Stimulated activated CD8-positive, alpha-beta memory T cell treated with anti-CD3 and anti-CD28 coated beads, Interleukin-7, amount 100 ng/mL, for 24 hours (primary cell): ENCODE measurements at regions not wholly inside any gene's neighbourhood (a gene's known extent, or its start where the extent isn't known, plus 50 kb on each side); places are given as distances from the start of the nearest gene placed in this dataset.

ENCODE experiments used
- DNase-seq: peaks from one replicate; pipeline ENCODE4 v3.0.0-alpha.2; 2020; ENCODE audit warnings: low read depth

DNA sequence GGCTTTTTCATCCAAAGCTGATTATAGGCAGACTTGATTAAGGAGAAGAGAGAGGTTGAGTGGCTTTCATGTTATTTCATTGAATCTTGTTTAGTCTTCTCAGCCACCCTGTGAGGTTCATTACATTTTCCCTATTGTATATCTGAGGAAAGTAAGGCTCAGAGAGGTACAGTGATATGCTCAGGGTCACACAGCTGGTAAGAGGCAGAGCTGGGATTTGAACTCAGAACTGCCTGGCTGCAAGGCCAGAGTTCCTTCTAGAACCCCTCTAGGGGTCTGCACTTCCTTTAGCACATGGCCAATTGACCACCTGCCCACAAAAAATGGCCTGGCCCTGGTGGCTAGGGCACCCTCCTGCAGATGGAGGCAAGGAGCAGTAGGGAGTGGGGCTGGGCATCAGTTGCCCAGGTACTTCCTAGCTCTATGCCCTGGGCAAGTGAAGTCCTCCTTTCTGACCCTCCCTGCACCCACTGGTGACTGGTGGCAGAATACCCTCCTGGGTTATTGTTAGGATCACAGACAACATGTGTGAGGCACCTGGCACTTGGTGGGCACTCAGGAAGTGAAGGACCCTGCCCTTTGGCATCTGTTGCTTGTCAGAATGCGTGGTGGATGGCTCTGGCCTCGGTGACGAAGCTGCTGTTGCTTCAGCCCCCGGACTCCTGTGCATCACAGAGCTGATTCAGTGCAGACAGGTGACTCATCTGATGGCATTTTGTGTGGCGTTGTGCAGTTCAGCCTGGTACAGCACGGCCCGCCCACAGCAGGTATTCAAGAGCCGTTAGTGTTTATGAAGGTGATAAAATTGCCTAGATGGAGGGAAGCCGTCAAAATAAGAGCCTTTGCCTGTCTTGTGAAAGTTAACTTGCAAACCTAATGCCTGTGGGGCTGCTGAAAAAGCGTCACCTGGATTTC, 115.8 kb downstream of the SLC25A47 start:
- no peak for DNase-seq

DNA sequence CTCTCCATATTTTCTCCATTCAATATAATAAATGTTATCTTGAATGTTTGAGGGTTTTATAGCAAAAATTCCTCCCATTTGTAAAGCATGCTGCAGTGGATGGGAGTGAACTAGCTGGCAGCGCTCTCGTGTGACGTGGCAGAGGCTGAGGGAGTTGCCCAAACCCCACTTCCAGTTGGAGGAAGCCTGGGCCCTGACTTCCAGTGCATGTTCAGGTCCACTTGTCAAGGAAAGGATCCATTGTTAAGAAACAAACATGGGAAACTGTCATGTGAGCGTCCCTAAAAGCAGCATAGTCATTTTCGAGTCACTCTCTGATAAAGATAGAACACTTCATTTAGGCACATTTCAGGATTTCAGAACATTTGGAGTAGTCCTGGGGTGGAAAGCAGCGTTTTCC, 116.6 kb downstream of the SLC25A47 start:
- no peak for DNase-seq

DNA sequence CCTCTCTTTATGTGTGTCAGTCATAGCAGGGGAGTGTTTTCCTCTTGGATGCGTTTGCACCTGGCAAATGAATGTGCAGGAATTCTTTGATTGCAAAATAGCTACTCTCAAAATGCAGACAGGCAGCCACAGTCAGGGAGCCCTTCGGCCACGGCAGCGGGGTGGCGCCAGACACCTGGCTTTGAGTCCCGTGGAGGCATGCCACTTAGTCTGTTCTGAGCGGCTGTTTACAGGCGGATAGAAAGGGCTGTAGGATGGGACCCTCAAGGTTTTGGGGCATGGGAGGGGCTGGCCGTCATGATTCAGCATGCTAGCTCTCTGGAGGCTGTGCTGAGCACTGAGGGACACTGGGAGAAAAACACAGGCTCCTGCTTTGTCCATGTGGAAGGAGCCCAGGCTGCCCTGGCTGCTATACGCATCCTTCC, 117.1 kb downstream of the SLC25A47 start:
- no peak for DNase-seq

DNA sequence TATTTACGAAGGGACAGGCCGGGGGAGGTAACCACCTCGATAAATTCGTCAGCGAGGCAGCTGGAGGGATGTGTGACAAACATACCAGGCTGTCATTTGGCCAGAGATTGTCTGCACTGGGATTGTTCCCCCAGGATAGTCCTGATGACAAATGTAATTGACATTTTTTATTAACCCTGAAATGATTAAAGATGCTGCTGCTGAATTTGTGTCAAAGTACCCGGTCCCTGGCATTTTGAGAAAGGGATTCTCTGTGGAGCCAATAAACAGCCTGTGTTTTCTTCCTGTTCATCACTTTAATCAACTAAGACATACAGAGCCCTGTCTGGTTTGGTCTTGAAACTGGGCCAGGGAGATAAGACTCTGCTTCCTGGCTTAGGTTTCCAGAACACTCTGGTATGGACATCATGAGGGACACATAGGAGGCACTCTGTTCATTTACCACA, 117.6 kb downstream of the SLC25A47 start:
- no peak for DNase-seq

DNA sequence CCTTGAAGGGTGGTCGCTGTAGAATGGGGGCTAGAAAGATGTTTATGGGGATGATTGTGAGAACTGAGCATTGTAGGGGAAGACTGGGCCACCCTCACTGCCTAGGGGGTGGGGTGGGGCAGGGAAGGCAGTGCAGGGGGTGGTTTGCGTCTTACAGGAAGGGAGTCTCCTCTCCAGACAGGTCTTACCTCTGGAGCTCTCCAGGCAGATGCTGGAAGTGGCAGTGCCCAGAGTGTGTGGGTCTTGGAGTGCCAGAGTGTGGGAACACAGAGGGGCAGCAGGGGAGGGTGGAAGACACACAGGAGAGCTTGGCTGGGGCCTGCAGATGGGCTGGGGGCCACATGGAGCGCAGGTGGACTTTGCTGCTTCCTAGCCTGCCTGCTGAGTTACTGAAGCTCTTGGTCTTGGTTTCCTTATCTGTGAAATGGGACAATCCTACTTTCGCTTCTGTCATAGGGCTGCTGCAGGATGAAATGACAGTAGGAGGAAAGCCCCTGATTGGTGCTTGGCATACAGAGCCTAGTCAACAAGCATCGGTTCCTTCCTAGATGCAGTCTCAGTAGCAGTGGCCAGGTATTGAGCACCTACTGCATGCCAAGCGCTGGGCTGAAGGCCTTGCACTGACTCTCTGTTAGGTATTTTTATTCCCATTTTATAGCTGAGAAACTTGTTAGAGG, 118.3 kb downstream of the SLC25A47 start:
- no peak for DNase-seq

DNA sequence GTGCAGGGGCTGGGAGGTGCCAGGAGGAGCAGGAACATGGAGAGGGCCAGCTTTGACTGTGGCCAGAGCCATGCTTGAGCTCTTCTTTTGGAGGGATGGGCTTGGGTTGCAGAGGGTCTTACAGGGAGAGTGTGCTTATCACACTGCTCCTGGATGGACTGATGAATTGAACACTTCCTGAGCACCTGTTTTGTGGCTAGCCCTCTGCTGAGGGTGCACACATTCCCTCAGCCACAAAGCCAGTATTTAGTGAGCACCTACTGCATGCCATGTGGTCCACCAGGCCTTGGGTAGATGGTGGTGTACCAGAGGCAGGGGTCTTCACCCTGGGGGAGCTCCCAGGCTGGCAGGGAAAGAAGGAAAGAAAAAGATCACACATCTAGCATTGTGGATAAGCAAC, 118.9 kb downstream of the SLC25A47 start:
- no peak for DNase-seq

DNA sequence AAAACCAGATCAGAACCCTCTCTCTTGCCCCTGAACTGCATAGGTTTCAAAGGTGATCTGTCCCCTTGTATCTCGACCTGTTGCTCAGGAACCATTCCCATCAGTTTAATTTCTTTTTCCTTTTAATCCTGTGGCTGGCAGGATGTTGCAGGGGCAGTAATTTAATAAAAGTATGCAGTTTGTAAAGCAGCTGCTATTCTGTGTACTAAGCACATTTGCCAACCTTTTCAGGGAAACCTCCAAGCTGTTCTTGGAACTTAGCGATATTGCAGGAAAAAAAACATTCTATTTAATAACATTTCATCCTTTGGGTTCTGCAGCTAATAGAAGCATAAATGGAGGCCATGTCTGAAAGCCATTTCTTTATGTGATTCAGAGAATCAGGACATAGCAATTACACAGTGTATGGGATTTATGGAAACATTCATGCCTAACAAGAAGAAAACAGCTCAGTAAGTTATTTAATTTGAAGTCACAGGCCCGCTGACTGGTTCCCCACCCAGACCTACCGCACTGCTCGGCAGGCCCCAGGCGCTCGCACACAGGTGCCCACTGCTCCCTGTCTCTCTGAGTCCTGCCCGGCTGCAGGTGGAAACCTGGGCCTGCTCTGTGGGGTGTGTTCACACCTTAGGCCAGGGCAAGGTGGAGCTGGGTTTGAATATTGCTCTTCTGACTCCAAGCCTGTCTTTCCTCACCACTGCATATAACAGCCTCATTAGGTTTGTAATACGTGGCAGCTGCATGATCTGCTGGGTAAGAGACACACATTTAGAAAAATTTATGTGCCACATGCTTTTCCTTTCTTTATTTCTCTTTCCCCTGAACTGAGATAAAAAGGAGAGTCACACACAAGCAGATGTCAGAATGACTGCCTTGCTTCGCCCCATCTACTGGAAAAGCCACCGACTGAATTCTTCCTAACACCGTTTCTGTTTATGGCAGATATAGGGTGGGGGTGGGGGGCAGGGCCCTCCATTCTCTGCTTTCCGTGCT, 119.7 kb downstream of the SLC25A47 start:
- DNase-seq: no peak

DNA sequence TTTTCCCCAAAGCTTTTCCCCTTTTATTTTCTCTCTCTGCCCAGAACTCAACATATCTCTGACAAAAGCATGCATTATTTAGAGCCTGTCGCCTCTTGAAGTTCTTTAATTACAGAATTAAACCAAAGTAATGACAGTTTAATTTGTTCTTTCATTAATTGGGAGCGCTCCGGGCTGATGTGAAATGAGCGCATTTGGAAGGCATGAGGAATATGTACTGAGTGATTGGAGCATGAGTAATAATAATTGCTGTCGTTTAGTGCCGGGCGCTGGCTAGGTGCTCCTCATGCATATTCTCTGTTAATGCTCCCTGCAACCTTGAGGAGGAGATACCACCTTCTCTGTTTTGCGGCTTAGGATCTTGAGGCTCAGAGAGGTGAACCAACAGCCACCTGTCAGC, 120.5 kb downstream of the SLC25A47 start:
- DNase-seq: no peak

DNA sequence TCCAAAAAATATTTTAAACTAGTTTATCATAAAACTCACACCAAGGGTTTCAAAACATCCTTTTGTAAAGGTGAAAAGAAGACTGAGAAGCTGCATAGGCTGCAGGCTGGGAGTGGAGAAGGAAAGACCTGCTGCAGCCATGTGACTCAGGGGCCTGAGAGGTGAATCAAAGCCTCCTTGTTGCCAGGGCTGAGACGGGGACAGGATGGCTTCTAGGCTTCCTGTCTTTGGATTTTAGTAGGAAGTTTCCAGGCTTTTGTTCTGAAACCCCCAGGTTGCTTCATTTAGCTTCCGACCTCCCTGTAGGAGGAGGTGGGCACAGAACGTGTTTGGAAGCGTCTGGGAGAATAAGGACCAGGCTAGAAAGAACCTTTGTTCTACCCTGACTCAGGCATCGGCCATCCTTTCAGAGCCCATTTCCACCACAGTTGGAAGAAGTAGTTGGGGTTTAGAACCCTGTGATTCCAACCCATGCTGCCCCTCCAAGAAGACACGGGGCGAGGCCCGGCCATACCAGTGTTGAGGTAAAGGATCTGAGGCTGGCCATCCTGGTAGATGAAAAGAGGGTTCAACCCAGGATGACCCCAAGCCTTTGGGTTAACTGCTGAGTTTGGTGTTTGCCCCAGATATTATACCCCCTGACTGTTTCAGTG, 122.4 kb downstream of the SLC25A47 start:
- DNase-seq: no peak

DNA sequence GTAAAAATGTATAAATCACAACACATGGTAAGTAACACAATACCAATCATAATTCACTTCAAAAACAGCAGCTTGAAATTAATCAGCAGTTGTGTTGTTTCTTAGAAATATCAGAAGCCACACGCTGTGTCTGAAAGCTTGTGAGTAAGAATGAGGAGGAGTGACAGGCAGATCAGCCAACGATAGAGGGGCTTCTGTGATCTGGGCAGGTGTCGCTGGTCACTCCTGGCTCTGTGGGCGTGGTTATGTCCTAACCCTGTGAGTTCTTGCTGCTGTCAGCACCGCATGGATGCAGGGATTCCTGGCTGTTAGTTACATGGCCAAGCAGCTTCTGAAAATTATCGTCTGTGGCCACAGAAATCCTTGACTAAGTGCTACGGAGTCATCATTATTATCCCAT, 123.4 kb downstream of the SLC25A47 start:
- DNase-seq: no peak

DNA sequence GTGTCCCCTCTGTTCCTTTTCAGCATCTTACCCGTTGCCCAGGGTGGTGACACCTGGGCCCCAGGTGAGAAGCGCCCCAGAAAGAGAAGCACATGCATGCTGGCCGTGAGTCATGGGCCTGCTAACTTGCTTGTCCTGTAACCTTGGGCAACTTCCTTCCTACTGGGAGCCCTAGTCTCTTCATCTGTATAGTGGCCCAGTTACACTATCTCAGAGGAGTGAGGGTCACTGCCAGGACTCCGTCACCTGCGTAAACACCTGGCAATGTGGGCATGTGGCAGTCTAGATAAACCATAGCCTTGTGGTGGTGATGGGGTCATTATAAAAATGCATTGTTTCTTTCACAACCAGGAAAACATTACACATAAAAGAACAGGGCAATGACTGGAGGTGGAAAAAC, 125.2 kb downstream of the SLC25A47 start:
- no peak for DNase-seq

DNA sequence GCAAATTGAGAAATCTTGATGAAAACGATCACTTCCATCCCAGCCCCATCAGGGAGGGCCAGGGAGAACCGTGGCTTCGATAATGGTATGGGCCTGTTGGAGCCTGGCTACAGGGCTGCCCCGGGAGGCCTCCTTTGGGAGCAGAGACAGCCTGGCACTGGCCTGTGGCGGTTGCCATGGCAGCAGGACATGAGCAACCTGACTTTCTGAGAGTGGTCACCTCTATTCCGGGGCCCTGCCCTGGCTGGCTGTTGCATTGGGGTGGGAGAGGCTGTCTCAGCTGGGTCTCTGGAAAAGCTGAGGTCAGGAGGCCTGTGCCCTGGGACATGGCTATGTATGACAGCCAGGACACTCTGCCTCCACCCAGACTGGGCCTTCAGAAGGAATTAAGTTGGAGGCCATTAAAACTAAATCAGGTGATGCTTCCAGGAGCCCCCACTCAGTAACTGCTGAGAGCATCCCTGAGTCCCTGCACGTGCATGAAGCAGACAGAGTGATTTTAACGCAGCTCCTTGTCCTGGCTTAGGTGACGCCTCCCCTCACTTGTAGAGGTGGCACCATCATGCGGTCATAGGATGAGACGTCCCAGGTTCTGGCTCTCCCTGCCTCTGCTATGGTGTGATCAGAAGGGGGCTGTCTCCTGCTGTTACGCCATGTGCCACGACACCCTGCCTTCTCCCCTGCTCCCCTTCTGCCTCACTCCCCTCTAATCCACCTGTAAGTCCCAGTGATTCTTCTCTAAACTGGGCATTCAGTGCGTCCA, 126.3 kb downstream of the SLC25A47 start:
- DNase-seq: no peak

DNA sequence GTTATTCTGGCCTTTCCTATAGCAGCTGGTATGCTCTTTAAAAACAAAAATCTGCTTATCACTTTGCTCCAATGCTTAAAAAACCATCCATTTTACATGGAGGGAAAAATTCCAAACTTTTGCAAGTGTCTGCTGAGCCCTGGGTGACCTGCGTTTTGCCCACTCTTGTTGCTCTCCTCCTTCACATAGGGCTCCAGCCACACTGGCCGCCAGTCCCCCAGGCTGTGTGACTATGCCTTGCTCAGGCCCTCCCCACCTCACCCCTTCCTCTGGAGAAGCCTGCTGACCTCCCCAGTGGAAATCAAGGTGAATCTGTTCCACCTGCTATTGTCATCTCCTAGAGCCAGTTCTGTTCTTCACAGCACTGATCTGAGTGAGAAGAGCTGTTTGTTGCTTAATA, 126.9 kb downstream of the SLC25A47 start:
- DNase-seq: no peak

DNA sequence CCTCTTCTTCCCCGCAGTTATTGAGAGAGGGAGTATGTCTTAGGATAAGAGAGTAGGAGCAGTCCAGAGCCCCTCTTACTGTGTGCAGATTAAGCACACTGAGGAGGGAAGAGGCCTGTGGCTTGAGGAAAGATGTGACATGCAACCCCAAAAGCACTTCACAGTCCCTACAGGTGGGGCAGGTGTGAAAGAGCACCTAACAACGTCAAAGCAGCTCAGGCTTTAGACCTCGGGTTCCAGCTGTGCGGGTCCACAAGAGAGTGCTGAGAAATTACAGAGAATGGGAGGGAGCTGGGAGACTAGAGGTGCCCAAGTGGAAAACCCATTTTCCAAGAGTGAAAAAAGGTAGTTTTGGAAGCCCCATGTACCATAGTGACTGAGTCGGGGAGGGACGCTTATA, 127.6 kb downstream of the SLC25A47 start:
- DNase-seq: no peak

DNA sequence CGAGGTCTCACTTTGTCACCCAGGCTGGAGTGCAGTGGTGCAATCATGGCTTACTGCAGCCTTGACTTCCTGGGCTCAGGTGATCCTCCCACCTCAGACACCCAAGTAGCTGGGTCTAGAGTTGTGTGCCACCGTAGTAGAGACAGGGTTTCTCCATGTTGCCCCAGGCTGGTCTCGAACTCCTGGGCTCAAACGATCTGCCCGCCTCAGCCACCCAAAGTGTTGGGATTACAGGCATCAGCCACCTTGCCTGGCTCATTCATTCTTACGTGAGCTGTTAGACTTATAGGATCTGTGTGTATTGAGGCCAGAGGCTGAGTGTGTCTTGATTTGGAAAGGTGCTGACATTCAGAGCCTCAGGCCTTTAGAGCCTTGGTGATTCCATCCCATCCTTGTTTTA, 128.1 kb downstream of the SLC25A47 start:
- DNase-seq: no peak

DNA sequence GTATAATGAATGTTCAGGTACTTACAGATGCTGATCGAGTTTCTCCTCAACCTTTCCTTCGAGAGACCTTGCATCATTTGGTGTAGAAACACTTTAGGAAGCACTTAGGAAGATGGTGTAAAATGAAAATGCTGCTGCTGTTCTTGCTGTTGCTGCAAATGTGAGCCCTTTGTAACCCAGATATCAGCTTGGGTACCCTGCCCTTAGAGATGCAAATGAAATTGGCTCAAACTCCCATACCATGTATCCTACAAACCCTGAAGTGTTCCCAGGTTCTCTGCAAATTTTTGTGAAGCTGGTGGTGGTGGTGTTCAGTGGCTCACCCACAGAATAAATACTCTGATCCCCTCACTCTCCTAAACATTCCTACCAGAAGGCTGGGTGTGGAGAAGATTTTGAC, 130.8 kb downstream of the SLC25A47 start:
- DNase-seq: no peak

DNA sequence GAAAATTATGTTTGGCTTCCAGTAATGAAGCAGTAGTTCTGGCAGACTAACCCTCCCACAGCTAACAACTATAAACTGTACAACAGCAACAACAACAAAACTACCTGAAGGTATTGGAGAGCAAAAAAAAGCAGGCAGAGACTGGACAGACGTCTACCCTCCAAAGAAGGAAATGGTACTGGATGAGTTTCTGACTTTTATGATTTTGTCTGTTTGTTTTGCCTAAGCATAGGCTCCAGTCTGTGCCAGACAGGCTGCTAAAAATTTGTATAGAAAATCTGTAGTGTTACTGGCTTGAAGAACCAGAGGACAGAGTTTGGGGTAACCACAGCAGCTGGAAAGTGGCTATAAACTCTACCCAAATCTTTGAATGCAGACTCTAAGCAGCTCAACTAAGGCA, 131.3 kb downstream of the SLC25A47 start:
- DNase-seq: no peak

DNA sequence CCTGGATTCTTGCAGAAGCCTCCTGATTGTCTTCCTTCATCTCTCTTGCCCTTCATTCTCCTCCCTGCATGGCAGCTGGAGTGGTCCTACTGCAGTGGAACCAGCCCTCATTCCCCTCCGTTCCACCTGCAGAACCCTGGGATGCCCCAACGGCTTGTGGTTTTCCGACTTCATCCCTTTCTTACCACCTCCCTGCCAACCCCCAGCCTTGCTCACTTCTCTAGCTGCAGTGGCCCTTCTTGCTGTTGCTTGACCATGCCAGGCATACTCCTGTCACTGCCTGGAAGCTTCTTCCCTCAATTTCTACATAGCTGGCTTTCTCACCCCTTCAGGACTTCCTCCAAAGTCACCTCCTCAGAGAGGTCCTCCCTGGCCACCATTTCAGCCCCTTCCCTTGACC, 123.3 kb downstream of the BEGAIN start:
- DNase-seq: no peak

DNA sequence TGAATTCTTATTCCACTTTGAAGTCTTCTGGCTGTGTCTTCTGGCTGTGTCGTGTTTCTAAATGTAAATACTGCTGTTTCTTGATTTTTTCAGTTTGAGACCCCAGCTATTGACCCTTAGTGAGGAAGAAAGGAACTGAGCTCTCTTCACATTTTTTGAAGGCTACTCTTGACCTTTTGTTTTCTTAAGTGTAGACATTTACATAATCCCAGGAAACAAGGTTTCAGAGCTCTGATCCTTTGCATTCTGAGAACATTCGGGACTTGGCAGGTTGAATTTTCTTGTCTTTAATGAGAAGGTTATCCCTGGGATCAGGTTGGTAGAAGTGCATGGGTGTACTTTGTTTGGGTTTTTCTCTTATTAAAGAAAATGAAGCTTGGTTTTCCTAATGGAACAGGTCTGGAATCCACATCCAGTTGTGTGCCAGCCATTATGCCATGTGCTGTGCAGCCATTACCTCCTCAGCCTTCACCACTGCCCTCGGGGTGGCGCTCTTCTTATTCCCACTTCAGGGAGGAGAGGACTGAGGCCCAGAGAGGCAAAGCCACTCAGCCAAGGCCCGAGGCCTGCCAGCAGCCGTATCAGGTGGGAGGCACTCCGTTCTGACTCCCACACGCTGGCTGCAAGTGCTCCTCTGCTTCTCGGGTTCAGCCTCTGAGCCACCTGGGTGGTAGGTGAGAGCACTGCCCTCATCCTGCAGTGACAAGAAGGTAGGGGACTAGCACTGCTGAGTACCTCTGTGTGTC, 120.9 kb downstream of the BEGAIN start:
- no peak for DNase-seq

DNA sequence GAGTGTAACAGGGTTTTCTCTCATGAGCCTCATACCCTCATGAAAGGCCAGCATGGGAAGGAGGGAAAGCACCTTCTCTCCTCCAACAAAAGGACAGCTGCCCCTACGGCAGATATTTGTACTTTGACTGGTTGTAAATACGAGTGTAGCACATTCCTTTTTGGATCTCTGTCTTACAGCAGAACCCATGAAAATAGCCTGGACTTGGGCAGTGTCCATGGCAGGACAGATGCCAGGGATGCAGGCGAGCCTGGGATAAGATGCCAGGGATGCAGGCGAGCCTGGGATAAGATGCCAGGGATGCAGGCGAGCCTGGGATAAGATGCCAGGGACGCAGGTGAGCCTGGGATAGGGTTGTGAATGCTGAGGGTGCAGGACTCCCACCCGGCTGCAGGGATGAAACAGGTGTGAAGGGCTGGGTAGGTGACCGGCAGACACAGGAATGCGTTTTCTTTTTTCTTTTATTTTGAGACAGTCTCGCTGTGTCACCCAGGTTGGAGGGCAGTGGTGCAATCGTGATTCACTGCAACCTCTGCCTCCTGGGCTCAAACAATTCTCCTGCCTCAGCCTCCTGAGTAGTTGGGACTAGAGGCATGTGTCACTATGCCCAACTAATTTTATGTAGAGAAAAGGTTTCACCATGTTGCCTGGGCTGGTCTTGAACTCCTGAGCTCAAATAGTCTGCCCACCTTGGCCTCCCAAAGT, 120.0 kb downstream of the BEGAIN start:
- no peak for DNase-seq
